ENCODE measurements at regions not wholly inside any gene's neighbourhood (a gene's known extent, or its start where the extent isn't known, plus 50 kb on each side); places are given as distances from the start of the nearest gene placed in this dataset.

DNA sequence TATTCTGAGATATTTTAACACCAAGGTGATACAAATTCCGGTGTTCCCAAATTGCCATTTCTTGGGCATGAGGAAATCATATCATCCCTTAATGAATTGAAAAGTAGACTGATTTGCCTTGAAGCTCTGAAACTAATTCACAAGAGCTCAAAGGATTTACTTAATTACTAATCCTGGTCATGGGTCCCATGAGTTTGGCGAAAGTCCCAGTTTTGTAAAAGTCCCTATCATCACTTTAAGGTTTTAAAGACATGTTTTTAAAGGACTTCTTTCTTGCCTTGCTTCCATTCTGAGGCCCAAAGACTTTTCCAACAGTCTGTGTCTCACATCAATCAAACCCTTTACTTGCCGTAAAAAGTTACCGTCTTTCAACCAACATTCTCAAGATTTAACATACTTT, 377.9 kb downstream of the DNAJB9 start:
- Histone ChIP-seq H3K36me3 (no peaks in the 10 kb centered on the region), H3K27me3 (replicated peaks; ENCODE audit: insufficient read depth) (no peaks in the 10 kb centered on the region), H3K4me3 (no peak overlapping the region), H3K27ac (no peak overlapping the region), H3K9me3 (no peaks in the 10 kb centered on the region), H3K4me1 (replicated peaks) (no peaks in the 10 kb centered on the region)
- intact Hi-C loops (cut with DNase I): no loop called here
- no peak for DNase-seq (ENCODE audit: low spot score)
- no peak for TF ChIP-seq CTCF (IDR thresholded peaks at IDR 0.05)
- no peak for TF ChIP-seq POLR2AphosphoS5 (IDR thresholded peaks at IDR 0.05)
- TF ChIP-seq POLR2A (IDR thresholded peaks at IDR 0.05): no peak
- WGBS: 76% methylated on average over 4 of the region's 4 CpGs

DNA sequence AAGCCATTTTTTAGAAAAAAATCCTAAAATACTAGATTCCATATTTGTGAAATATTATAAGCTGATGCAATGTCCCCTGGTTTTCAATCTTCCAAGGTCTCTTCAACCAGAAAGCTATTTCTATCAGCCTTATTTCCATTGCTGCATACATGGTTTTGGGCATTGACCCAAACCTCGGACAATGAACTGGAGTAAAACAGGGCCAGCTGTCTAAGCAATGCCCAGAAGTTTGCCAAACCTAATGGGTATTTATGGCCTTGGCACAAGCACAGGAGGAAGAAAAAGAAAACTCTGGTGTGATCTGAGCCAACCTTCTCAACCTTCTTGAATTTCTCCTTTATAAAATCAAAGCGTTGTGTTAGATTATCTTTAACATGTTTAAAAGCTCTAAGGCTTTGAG, 402.3 kb downstream of the DNAJB9 start:
- H3K4me3 ChIP-seq: no peak overlapping the region
- WGBS: 17% methylated on average over 2 of the region's 2 CpGs
- H3K36me3 ChIP-seq: no peaks in the 10 kb centered on the region
- no peaks in the 10 kb centered on the region for H3K4me1 ChIP-seq (replicated peaks)
- intact Hi-C loops (cut with DNase I): no loop called here
- no peaks in the 10 kb centered on the region for H3K9me3 ChIP-seq
- DNase-seq (ENCODE audit: low spot score): peak; percentile 51
- TF ChIP-seq POLR2A (IDR thresholded peaks at IDR 0.05): no peak
- TF ChIP-seq POLR2AphosphoS5 (IDR thresholded peaks at IDR 0.05): peak; percentile 57
- TF ChIP-seq CTCF (IDR thresholded peaks at IDR 0.05): no peak
- H3K27me3 ChIP-seq (replicated peaks; ENCODE audit: insufficient read depth): no peaks in the 10 kb centered on the region
- H3K27ac ChIP-seq: no peak overlapping the region

- Histone ChIP-seq H3K4me1 (replicated peaks) (no peaks in the 10 kb centered on the region), H3K27ac (no peak overlapping the region), H3K9me3 (no peaks in the 10 kb centered on the region), H3K4me3 (no peak overlapping the region), H3K27me3 (replicated peaks; ENCODE audit: insufficient read depth) (no peaks in the 10 kb centered on the region), H3K36me3 (no peaks in the 10 kb centered on the region)
- 90% methylated on average over 1 of the region's 1 CpG for WGBS
- TF ChIP-seq POLR2AphosphoS5 (IDR thresholded peaks at IDR 0.05): no peak
- peak in 2 of 4 experiments; percentile 6 to 19 for TF ChIP-seq CTCF (IDR thresholded peaks at IDR 0.05)
- no peak for DNase-seq (ENCODE audit: low spot score)
- intact Hi-C loops (cut with DNase I): no loop called here
These were observed 403.4 kb downstream of the DNAJB9 start for GRCh38 chr7:108973075-108973474.

GRCh38 chr7:108974641-108975040, 405.0 kb downstream of the DNAJB9 start:
- Histone ChIP-seq H3K36me3 (no peaks in the 10 kb centered on the region), H3K4me3 (no peak overlapping the region), H3K4me1 (replicated peaks) (no peaks in the 10 kb centered on the region), H3K27ac (no peak overlapping the region), H3K9me3 (no peaks in the 10 kb centered on the region), H3K27me3 (replicated peaks; ENCODE audit: insufficient read depth) (no peaks in the 10 kb centered on the region)
- TF ChIP-seq CTCF (IDR thresholded peaks at IDR 0.05) (no peak), POLR2AphosphoS5 (IDR thresholded peaks at IDR 0.05) (no peak), POLR2A (IDR thresholded peaks at IDR 0.05) (no peak)
- 30% methylated on average over 1 of the region's 1 CpG for WGBS
- no peak for DNase-seq (ENCODE audit: low spot score)
- intact Hi-C loops (cut with DNase I): no loop called here

GRCh38 chr7:108985037-108985436, 415.4 kb downstream of the DNAJB9 start:
- Histone ChIP-seq H3K36me3 (no peaks in the 10 kb centered on the region), H3K4me3 (no peak overlapping the region), H3K27me3 (replicated peaks; ENCODE audit: insufficient read depth) (no peaks in the 10 kb centered on the region), H3K9me3 (no peaks in the 10 kb centered on the region), H3K4me1 (replicated peaks) (no peaks in the 10 kb centered on the region), H3K27ac (no peak overlapping the region)
- no peak for TF ChIP-seq POLR2AphosphoS5 (IDR thresholded peaks at IDR 0.05)
- TF ChIP-seq POLR2A (IDR thresholded peaks at IDR 0.05): no peak
- TF ChIP-seq CTCF (IDR thresholded peaks at IDR 0.05): no peak
- no peak for DNase-seq (ENCODE audit: low spot score)
- WGBS: 78% methylated on average over 3 of the region's 3 CpGs
- intact Hi-C loops (cut with DNase I): no loop called here
